CD14-positive monocyte (primary cell): ENCODE measurements at regions not wholly inside any gene's neighbourhood (a gene's known extent, or its start where the extent isn't known, plus 50 kb on each side); places are given as distances from the start of the nearest gene placed in this dataset.

ENCODE experiments used
- DNase-seq, 3 donors: peaks; one replicate each; pipeline ENCODE4 v3.0.0-alpha.2; 2011 to 2022
- H2AFZ ChIP-seq: 2 replicates; pipeline ENCODE4 v1.6.0; 2012; ENCODE audit warnings: mild to moderate bottlenecking, low read depth, low read length, inconsistent platforms; ENCODE audit not compliant: insufficient read depth, poor library complexity, severe bottlenecking
- H3K27ac ChIP-seq, 2 donors: 1 replicate in 1 of 2; 2 replicates in 1 of 2; pipeline ENCODE4 v1.5.1; 2012 to 2013; ENCODE audit warnings: low read length in 2 of 2, control low read depth in 1 of 2, inconsistent platforms in 1 of 2, low read depth in 1 of 2, mild to moderate bottlenecking in 1 of 2
- H3K27me3 ChIP-seq, 2 donors: one replicate each; pipeline versions ENCODE4 v1.6.0 to v1.6.1; 2011 to 2013; ENCODE audit warnings: low read length in 2 of 2; ENCODE audit not compliant: control insufficient read depth in 2 of 2, insufficient read depth in 2 of 2
- H3K36me3 ChIP-seq, 2 donors: replicated peaks in 1 of 2; 1 replicate in 1 of 2; 2 replicates in 1 of 2; pipeline versions ENCODE4 v1.5.1 to v1.6.1; 2012 to 2013; ENCODE audit warnings: low read length in 2 of 2, control low read depth in 1 of 2, inconsistent platforms in 1 of 2, mild to moderate bottlenecking in 1 of 2; ENCODE audit not compliant: insufficient read depth in 2 of 2, control insufficient read depth in 1 of 2
- H3K4me1 ChIP-seq, 2 donors: 1 replicate in 1 of 2; 2 replicates in 1 of 2; pipeline versions ENCODE4 v1.5.1 to v1.6.1; 2012 to 2013; ENCODE audit warnings: low read length in 2 of 2, control low read depth in 1 of 2, inconsistent platforms in 1 of 2, mild to moderate bottlenecking in 1 of 2, moderate library complexity in 1 of 2; ENCODE audit not compliant: insufficient read depth in 2 of 2, control insufficient read depth in 1 of 2
- H3K4me2 ChIP-seq: replicated peaks from 2 replicates; pipeline ENCODE3; 2012; ENCODE audit warnings: low read length, moderate library complexity, mild to moderate bottlenecking; ENCODE audit not compliant: poor library complexity, severe bottlenecking; ENCODE audit errors: extremely low read depth
- H3K4me3 ChIP-seq, 3 experiments: fragments of 200-600 bp in 1 of 3; sonication (generic) in 1 of 3; replicated peaks in 1 of 3; 1 replicate in 2 of 3; 2 replicates in 1 of 3; pipeline ENCODE4 v1.5.1; 2011 to 2013; ENCODE audit warnings: low read length in 3 of 3, mild to moderate bottlenecking in 3 of 3, control low read depth in 2 of 3, low read depth in 2 of 3, inconsistent platforms in 1 of 3, moderate library complexity in 1 of 3
- H3K79me2 ChIP-seq: 2 replicates; pipeline ENCODE4 v1.6.0; 2012; ENCODE audit warnings: mild to moderate bottlenecking, control low read depth, inconsistent platforms, low read length, moderate library complexity; ENCODE audit not compliant: insufficient read depth
- H3K9ac ChIP-seq: 2 replicates; pipeline ENCODE4 v1.6.0; 2017; ENCODE audit warnings: low read length, mild to moderate bottlenecking; ENCODE audit not compliant: insufficient read depth, poor library complexity, severe bottlenecking
- H3K9me3 ChIP-seq, 2 donors: replicated peaks in 1 of 2; 1 replicate in 1 of 2; 2 replicates in 1 of 2; pipeline versions ENCODE4 v1.5.1 to v1.6.1; 2012 to 2013; ENCODE audit warnings: low read length in 2 of 2, control low read depth in 1 of 2; ENCODE audit not compliant: control insufficient read depth in 1 of 2, insufficient read depth in 1 of 2
- H4K20me1 ChIP-seq: 2 replicates; pipeline ENCODE4 v1.6.0; 2012; ENCODE audit warnings: mild to moderate bottlenecking, low read length, control low read depth, moderate library complexity; ENCODE audit not compliant: insufficient read depth
- H3K27ac Mint-ChIP-seq, 7 donors: one replicate each; pipeline ENCODE4 v1.8.0; 2020; ENCODE audit warnings: mild to moderate bottlenecking in 7 of 7, mixed read lengths in 7 of 7, moderate library complexity in 6 of 7, inconsistent platforms in 2 of 7
- H3K27me3 Mint-ChIP-seq, 3 donors: one replicate each; pipeline ENCODE4 v1.8.0; 2021 to 2022; ENCODE audit warnings: low read depth in 3 of 3, mild to moderate bottlenecking in 3 of 3, mixed read lengths in 3 of 3, moderate library complexity in 3 of 3, inconsistent platforms in 1 of 3
- H3K36me3 Mint-ChIP-seq, 2 donors: one replicate each; pipeline ENCODE4 v1.8.0; 2020; ENCODE audit warnings: mixed read lengths in 2 of 2, inconsistent platforms in 1 of 2, mild to moderate bottlenecking in 1 of 2
- H3K4me1 Mint-ChIP-seq: one replicate; pipeline ENCODE4 v1.8.0; 2020; ENCODE audit warnings: mild to moderate bottlenecking, mixed read lengths
- H3K4me3 Mint-ChIP-seq, 2 donors: one replicate each; pipeline ENCODE4 v1.8.0; 2020; ENCODE audit warnings: mild to moderate bottlenecking in 2 of 2, mixed read lengths in 2 of 2, moderate library complexity in 1 of 2
- H3K9me3 Mint-ChIP-seq, 7 donors: one replicate each; pipeline ENCODE4 v1.8.0; 2020 to 2022; ENCODE audit warnings: mixed read lengths in 7 of 7, mild to moderate bottlenecking in 6 of 7, moderate library complexity in 6 of 7, inconsistent platforms in 2 of 7
- CTCF ChIP-seq: fragments of 200-600 bp; IDR thresholded peaks from one replicate; pipeline ENCODE4 v1.8.0; 2022; ENCODE audit warnings: antibody characterized with exemption, mild to moderate bottlenecking
- WGBS: methylation state at CpG from one replicate; pipeline ENCODE4 v1.1.5; 2013; ENCODE audit warnings: missing lambda C conversion rate; ENCODE audit not compliant: insufficient coverage; 5-methylcytosine and 5-hydroxymethylcytosine counted together
- intact Hi-C, 2 donors: fragments of 100-400 bp; cut with micrococcal nuclease; formaldehyde crosslinking; loops; one replicate each; pipeline versions ENCODE4 v1.15.0 to v1.15.1; 2023

- Histone ChIP-seq H4K20me1 (no peaks in the 10 kb centered on the region), H2AFZ (no peak overlapping the region), H3K36me3 (no peaks in the 10 kb centered on the region), H3K27ac (no peak overlapping the region), H3K79me2 (no peaks in the 10 kb centered on the region), H3K9me3 (no peaks in the 10 kb centered on the region), H3K27me3 (no peaks in the 10 kb centered on the region), H3K4me1 (no peaks in the 10 kb centered on the region), H3K4me2 (no peak overlapping the region), H3K9ac (no peak overlapping the region), H3K4me3 (no peak overlapping the region)
- no peak overlapping the region for H3K27ac Mint-ChIP-seq
- peaks cover 0 to 3% (median 1%) of the 10 kb centered on the region in 7 donors for H3K9me3 Mint-ChIP-seq
- no CpG with 5 or more reads among the region's 3 CpGs for WGBS
- H3K27me3 Mint-ChIP-seq: peaks cover 0 to 3% (median 1%) of the 10 kb centered on the region in 3 donors
- no peaks in the 10 kb centered on the region for H3K36me3 Mint-ChIP-seq
- intact Hi-C loops: no loop called here
- no peak for TF ChIP-seq CTCF
- DNase-seq: no peak
- H3K4me3 Mint-ChIP-seq: no peak overlapping the region
- no peaks in the 10 kb centered on the region for H3K4me1 Mint-ChIP-seq
Measured at GRCh38 chr4:83979773-83980172, 443.9 kb downstream of the GPAT3 start.

GRCh38 chr4:83974111-83974780, 438.3 kb downstream of the GPAT3 start:
- Histone ChIP-seq H3K4me3 (no peak overlapping the region), H3K4me1 (no peaks in the 10 kb centered on the region), H3K4me2 (no peak overlapping the region), H3K27me3 (no peaks in the 10 kb centered on the region), H3K9me3 (no peaks in the 10 kb centered on the region), H4K20me1 (no peaks in the 10 kb centered on the region), H2AFZ (no peak overlapping the region), H3K27ac (no peak overlapping the region), H3K36me3 (no peaks in the 10 kb centered on the region), H3K79me2 (no peaks in the 10 kb centered on the region), H3K9ac (no peak overlapping the region)
- Mint-ChIP-seq H3K4me3 (no peak overlapping the region), H3K36me3 (no peaks in the 10 kb centered on the region), H3K9me3 (peaks cover 0 to 1% (median 0%) of the 10 kb centered on the region in 7 donors), H3K4me1 (no peaks in the 10 kb centered on the region), H3K27me3 (peaks cover 0 to 3% (median 0%) of the 10 kb centered on the region in 3 donors), H3K27ac (no peak overlapping the region)
- 80% methylated on average over 1 of the region's 1 CpG for WGBS
- TF ChIP-seq CTCF: no peak
- no peak for DNase-seq
- intact Hi-C loops: no loop called here
